HT-29 (cell line): ENCODE measurements at regions not wholly inside any gene's neighbourhood (a gene's known extent, or its start where the extent isn't known, plus 50 kb on each side); places are given as distances from the start of the nearest gene placed in this dataset.
A peak's percentile ranks its signal among the peaks of the same experiment; 100 is the strongest.
"Not testable (repeated sequence)": the region's sequence is repeated elsewhere in the genome, so short reads cannot be mapped to it uniquely, and the experiment has no call there.

Source experiments
- DNase-seq: peaks from one replicate; pipeline ENCODE4 v3.0.0-alpha.2; 2015; ENCODE audit warnings: low spot score

- peak; percentile 26 for DNase-seq
Observed at GRCh38 chr6:13874191-13874549, 50.6 kb upstream of the RNF182 start.

- peak; percentile 80 for DNase-seq
Observed at GRCh38 chr6:13873288-13874190, 51.2 kb upstream of the RNF182 start.

GRCh38 chr6:13872681-13873080 is 52.1 kb upstream of the RNF182 start:
- DNase-seq, result no peak

- not testable (repeated sequence) for DNase-seq
Observed at GRCh38 chr6:13872006-13872405, 52.7 kb upstream of the RNF182 start.

- DNase-seq, result no peak
Observed at GRCh38 chr6:13870214-13870830, 54.4 kb upstream of the RNF182 start.

GRCh38 chr6:13868236-13868635 is 53.9 kb upstream of the MCUR1 start:
- DNase-seq, result no peak

- DNase-seq, result no peak
Observed at GRCh38 chr6:13866301-13866700, 51.9 kb upstream of the MCUR1 start.

GRCh38 chr6:13865141-13865540 is 50.8 kb upstream of the MCUR1 start:
- no peak for DNase-seq

- DNase-seq, result not testable (repeated sequence)
Observed at GRCh38 chr6:13864669-13865068, 50.3 kb upstream of the MCUR1 start.
